HG02610 (cell line): ENCODE measurements at regions not wholly inside any gene's neighbourhood (a gene's known extent, or its start where the extent isn't known, plus 50 kb on each side); places are given as distances from the start of the nearest gene placed in this dataset.
A peak's percentile ranks its signal among the peaks of the same experiment; 100 is the strongest.
"Not testable (repeated sequence)": the region's sequence is repeated elsewhere in the genome, so short reads cannot be mapped to it uniquely, and the experiment has no call there.

Source experiments
- ATAC-seq: cut with Tn5 transposase; IDR thresholded peaks from one replicate; pipeline ENCODE4 v1.9.1; 2021; ENCODE audit warnings: mild to moderate bottlenecking, moderate library complexity; ENCODE audit not compliant: unreplicated experiment

DNA sequence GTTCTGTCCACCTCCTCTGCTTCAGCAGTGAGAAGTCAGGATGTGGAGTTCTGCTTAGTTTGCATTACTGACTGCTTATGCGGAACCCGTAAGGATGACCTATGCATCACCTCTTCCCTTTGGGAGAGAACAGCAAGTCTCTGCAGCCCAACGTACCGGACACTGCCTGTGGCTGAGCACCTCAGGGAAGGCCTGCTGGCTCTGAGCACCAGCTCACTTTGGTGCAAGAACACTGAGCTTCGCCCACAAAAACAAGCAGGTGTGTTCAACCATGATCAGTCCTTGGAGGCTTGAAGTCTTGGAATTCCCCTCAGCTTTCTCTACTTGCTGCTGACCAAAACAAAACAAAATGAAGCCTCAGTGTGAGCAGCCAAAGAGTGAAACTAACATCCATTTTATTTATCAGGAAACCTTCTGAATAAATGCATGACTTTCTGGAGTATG is 52.7 kb upstream of the NCK2 start:
- ATAC-seq: peak; percentile 79

DNA sequence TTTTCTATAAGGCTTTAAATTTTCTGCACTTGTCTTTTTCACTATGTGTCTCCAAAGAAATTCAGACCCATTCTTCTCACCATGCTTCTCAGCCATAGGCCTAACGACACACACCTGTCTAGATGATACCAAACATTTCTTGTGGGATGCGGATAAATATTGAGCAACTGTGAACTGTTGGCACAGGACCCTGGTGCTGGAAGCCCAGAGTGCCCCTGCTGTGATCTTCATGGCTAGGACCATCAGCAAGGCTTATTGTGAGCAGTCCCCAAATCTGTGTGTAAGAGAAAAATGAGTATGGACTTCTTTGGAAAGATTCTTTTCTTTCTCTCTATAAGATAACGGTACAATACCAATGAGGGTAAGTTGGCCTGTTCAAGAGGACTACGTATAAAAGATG is 54.1 kb upstream of the NCK2 start:
- ATAC-seq: no peak

DNA sequence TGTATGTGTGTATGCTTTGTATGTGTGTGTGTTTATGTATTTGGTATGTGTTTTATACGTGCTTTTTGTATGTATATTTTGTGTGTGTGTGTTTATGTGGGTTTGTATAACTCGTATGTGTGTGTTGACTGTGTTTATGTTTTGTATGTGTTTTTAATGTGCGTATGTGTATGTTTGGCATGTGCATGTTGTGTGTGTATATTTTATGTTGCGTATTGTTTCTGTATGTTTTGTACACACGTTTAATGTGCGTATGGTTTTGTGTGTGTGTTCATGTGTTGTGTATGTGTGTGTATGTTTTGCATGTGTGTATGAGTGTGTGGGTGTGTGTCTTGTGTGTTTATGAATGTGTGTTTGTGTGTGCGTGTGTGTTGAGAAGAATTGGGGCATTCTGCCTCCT is 55.2 kb upstream of the NCK2 start:
- ATAC-seq: no peak

DNA sequence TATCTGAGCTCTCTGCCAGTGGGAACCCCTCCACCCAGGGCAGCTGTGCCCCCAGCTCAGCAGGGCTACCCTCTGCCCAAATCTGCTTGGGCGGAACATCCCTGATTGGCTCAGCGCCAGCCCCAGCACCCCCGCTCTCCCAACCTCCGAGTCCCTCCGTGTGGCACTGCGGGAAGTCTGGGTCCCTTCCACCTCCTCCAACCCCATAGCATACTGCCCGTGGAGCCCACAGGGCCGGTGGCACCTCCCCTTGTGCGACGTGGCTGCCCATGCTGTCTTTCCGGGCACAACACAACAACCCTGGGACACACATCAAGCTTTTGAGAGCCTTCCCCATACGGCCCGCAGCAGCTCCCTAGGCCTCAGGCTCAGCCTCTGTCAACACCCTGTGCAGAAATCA is 55.8 kb upstream of the NCK2 start:
- ATAC-seq: no peak

DNA sequence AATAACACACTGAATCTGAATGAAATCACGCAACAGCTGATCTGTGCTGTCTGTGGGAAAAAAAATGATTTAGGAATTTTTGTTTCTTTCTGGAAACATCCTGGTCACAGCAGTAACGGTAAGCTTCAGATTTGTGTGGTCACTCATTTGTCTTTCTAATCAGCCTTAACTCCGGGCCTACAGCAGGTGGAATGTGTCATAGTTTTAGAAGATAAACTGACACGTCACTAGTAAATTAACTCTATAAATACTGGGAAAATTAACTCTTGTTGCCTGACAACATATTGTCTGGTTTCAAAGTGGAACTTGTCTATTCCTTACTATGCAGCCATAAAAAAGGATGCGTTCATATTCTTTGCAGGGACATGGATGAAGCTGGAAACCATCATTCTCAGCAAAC is 58.1 kb upstream of the NCK2 start:
- ATAC-seq: no peak

DNA sequence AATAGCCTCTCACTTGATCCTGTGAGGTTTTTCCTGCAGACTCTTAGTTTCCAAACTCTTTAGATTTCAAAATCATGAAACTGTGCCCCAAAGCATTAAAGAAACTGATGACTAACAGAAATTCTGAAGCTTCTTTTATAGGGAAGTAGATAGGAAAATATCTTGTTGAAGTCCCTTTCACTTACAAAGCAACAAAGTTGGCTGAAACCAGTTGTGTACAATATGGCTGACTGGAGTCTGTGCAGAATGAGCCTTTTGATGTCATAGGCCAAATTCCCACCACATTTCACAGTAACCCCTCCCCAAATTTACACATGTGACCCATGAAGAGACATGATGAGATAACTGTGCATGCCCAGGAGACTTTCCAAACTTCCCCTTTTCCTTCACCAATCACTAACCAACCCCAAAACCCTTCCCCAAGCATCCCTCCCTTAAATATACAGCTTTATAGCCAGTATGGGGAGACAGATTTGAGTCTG is 61.7 kb upstream of the NCK2 start:
- no peak for ATAC-seq

DNA sequence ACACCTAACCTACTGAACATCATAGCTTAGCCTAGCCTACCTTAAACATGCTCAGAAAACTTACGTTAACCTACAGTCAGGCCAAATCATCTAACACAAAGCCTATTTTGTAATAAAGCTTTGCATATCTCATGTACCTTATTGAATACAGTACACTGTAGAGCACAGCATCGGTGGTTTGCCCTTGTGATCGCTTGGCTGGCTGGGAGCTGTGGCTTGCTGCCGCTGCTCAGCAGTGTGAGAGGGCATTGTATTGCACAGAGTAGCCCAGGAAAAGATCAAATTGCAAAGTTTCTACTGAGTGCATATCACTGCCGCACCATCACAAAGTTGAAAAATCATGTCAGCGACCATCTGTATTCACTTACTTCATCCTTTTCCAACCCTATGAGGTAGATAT is 62.3 kb upstream of the NCK2 start:
- ATAC-seq: no peak

DNA sequence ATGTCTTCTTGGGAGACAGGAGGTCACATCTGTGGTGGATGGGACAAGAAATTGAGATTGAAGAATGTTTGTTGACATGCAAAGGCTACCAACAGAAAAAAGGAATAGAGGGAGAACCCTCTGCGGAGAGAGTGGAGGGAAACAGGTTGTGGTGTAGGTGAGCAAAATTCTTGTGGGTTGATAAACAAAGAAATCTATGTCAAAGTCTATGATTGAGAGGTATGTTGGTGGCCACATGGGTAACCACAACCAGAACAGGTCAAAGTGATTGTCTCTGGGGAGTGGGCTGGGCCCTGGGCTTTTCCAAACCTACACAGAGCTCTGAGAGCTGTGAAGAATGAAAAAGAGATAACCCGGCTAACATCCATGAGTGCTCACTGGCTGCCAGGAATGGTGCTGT is 62.8 kb upstream of the NCK2 start:
- no peak for ATAC-seq

DNA sequence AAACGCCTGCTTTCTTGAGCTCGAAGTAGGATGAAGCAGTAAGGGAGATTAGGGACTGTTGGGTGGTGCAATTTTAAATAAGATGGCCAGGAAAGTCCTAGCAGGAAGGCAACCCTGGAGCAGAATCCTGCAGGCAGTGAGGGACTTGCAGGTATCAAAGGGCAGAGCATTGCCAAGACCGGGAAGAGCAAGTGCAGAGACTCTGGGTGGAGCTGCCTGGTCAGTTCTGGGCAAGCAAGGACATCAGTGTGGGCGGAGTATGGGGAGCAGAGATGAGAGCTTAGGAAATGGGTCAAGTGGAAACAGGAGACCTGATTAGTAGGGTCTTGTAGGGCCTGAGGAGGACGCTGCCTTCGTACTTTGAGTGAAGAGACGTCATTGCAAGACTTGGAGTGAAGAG is 64.4 kb upstream of the NCK2 start:
- ATAC-seq: no peak

DNA sequence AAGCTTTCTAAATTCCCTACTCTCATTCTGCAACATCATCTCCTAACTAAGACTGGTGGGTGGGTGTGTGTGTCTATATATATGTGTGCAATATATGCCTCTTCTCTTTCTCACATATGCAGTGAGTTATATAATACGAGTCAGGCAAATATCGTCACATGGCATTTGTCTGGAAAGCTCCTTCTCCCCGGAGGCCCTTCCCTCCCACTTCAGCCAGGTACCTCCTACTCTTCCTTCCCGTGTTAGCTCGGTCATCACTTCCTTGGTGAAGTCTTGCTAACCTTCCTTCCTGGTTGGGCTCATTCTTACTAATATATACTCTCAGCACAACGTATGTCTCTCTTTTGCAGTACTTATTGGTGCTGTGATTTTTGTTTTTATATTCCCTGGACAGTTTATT is 66.4 kb upstream of the NCK2 start:
- no peak for ATAC-seq

DNA sequence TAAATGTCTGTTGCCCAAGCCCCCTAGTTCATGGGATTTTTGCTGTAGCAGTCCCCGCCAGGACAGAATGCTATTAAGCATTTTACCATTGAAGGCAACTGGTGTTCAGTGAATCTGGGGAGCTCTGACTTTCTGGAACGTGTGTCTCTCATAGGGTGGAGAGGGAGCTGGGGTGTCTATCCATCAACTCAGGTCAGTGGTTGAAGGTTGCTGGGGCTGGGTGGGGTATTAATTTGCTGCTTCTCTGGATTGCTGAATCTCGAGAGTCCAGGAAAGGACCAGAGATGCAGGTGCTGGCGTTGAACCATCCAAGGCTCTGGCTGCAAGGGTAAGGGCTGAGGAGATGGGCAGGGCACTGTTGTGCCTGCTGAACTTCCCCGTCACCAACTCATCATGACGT is 66.8 kb upstream of the NCK2 start:
- no peak for ATAC-seq

DNA sequence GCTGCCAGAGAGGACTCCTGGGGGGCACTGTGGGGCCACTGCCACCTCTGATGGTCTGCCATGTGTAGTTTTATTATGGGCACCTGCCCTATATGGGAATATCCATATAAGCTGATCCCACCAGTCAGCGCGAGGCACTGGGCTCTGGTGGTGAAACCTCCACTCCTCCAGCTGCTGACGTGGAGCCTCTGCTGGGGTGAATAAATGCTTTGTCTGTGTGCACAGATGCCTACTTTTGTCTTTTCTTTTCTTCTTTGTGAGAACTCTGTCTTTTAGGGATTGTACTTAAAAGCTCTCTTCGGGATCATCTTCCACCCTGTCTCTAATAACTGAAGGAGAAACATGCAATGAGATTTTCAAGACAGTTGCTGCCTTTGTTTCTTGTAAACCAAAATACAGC is 68.9 kb upstream of the NCK2 start:
- ATAC-seq: no peak

DNA sequence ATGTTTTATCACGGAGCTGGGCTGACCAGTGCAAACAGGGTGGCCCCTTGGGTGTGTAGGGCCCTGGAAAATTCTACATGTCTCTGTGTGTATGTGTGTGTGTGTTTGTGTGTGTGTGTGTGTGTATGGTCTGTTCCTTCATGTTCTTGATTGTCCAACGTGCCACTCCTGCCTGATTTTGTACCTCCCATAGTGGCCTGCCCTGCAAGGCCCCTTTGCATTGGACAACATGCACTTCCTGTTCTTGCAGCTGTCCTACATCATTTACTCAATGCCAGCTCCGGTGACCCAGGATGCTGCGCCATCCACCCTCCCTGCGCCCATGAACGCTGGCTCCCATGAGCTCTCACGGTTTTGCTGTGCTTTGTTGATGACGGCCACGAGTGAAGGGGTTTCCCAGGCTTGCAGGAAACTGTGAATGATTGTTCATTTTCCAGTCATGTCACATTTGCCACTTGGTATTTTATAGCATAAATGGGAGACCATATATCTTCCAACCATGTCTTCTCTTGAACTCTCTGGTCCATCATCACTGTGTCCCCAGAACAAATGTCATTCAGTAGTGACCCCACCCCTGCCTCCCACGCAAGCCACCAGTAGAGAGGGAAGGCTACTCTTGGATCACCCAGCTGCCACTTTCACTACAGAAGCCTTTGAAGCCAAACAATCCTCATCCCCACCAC is 69.7 kb upstream of the NCK2 start:
- no peak for ATAC-seq

DNA sequence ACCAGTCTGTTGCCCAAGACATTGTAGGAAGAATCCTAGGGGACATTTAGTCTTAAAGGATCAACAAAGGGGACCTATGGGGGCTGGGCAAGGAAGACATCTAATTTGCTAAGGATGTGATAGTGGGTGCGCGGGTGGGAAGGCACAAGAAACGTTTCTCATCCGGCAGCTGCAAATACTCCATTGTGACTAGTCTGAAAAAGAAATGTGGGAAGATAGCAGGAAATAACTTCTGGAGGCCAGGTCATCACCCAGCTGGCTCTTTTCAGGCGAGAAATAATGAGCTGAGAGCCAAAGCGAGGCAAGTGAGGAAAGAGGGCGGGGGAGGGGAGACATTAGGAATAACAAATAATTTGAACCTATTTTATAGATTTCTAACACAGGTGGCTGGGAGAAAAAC is 70.3 kb upstream of the NCK2 start:
- ATAC-seq: no peak

DNA sequence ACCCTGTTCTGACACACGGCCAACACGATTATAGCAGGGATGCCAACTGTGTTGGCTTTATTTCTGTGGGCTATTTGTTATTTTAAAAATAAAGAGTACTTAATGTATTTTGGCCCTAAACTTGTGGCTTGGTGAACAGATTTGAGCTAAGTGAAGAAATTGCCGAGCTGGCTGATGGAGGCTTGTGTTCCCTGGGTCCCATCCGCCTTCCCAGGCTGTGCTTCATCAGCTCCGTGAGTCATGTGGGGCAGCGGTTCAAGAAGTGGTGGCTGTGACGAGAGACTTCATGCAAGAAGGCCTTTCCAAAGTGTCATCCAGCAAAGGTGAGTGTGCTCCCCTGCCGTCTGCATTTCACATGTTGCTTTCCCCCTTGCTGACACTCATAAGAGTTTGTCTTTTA is 73.6 kb upstream of the NCK2 start:
- ATAC-seq: no peak

DNA sequence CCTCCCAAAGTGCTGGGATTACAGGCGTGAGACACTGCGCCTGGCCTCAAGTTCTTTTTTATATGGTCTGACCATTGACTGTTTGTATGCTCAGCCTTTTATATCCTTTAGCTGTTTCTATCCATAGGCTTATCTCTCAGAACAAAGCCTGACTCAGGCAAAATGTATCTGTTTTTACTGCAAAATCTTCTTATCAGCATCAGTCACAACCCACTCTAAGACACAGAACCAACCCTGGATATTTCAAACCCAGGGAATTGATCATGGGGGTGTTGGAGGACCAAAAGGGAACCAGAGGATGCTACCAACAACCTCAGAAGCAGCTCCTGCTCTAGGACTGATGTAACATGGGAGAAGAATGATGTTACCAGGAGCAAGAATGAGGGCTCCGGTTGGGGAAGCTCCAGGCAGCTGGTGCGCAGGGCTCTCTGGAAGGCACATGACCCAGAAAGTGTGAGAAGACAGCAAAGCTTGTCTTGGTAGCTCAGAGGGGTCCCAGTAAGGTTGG is 75.3 kb upstream of the NCK2 start:
- no peak for ATAC-seq

DNA sequence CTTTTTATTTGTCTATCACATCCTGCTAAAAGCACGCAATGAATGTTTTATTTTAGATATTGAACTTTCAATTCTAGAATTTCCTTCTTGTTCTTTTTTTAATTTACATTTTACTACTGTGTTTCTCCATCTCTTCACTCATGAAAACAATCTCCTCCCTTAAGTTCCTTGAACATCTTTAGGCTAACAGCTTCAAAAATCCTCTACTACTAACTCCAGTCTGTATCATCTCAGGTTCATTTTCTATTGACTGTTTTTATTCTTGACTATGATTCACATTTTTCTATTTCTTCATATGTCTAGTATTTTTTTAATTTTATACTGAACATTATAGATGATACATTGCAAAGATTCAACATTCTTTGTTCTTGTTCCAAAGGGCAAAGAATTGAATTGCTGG is 79.2 kb upstream of the NCK2 start:
- no peak for ATAC-seq

DNA sequence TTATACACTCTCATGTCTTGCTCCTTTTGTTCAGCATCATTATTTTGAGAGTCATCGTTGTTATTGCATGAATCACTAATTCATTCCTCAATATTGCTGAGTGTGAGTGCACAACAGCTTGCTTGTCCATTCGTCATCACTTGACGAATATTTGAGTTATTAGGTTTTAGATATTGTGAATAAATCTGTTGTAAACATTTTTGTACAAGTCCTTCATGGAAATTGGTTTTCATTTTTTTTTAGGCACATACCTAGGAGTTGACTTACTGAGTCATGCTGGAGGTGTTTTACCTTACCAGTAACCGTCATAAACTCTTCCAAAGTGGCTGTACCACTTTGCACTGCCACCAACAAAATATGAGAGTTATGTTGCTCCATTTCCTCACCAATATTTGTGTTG is 84.2 kb upstream of the NCK2 start:
- ATAC-seq: no peak

DNA sequence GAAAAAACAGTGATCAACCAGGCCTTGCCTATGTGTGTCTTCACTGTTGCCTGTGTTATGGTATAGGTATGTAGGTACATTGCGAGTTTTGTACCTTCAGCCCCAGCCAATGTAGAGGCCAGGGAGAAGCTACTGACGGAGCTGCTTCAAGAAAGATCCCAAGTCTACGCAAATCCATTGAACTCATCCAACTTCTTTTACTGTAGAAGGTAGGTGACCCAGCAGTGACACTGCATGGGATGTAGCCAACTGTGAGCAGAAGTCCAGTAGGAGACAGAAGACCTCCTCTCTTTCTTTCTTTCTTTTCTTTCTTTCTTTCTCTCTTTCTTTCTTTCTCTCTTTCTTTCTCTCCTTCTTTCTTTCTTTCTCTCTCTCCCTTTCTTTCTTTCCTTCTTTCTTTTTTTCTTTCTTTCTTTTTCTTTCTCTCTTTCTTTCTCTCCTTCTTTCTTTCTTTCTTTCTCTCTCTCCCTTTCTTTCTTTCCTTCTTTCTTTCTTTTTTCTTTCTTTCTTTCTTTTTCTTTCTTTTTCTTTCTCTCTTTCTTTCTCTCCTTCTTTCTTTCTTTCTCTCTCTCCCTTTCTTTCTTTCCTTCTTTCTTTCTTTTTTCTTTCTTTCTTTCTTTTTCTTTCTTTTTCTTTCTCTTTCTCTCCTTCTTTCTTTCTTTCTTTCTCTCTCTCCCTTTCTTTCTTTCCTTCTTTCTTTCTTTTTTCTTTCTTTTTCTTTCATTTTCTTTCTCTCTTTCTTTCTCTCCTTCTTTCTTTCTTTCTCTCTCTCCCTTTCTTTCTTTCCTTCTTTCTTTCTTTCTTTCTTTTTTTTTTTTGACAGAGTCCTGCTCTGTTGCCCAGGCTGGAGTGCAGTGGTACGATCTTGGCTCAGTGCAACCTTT is 88.7 kb upstream of the NCK2 start:
- ATAC-seq: not testable (repeated sequence)

DNA sequence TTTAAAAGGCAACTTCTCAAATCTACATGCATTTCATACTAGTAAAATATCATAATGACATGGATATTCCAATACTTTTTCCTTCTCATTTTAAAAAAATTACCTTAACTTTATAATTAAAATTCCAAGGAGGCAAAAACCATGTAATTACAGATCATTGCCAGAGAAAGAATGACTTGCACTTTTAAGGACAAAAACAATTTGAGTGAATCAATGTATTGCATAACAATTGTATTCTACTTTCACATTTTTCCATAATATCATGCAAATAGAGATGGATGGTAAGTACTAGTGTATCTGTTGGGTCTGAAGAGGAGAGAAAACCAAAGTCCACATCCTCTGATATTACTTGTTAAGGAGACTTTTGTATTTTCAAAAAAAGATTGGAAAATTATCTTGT is 89.5 kb upstream of the NCK2 start:
- ATAC-seq: no peak

DNA sequence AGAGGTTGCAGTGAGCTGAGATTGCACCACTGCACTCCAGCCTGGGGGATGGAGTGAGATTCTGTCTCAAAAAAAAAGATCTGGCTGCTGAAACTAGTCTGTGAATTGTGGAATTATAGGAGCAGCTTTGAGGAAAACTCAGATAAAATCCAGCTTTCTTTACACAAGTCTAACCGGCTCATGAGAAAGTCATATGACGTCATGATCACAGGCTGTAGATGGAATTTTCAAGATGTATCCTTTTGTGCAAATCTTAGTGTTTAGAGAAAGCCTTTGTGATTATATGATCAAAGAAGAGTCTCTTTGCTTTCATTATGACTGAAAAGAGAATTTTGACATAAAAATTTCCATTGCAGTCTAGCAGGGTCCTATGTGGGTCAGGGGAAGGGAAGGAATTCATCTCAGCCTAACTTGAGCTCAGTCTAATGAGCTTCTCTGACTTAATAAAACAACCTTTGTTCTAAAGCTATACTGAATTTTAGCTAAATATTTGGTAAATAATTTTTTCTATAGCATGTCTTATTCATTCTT is 90.2 kb upstream of the NCK2 start:
- ATAC-seq: no peak

DNA sequence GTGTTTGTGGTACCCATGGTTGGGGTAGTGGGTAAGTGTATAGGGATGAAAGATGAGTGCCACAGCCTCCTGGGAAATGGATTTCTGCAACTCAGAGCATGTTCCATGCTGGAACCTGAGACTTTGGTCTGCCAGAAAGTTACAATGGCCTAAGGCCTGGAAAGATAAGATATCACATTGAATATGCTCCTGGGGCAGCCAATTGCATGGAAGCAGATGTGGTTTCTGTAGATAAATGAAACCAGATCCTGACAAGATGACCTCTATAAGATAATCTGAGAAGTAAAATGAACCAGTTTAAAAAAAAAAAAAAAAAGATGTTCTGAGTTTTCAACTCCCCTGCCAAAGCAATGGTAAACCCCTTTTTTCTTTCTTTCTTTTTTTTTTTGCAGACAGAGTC is 91.4 kb upstream of the NCK2 start:
- ATAC-seq: no peak
